HepG2 (cell line): ENCODE measurements at regions not wholly inside any gene's neighbourhood (a gene's known extent, or its start where the extent isn't known, plus 50 kb on each side); places are given as distances from the start of the nearest gene placed in this dataset.

Source experiments
- HDAC1 ChIP-seq: sonication (generic); formaldehyde crosslinking; IDR thresholded peaks from 2 replicates; pipeline ENCODE4 v1.5.1; 2020; ENCODE audit warnings: mild to moderate bottlenecking, missing genetic modification reagents
- POLR2A ChIP-seq, 2 experiments: IDR thresholded peaks; 2 replicates each; pipeline ENCODE4 v1.6.1; 2011; ENCODE audit warnings: low read depth in 2 of 2, low read length in 2 of 2, mild to moderate bottlenecking in 1 of 2, moderate library complexity in 1 of 2; ENCODE audit not compliant: insufficient read depth in 1 of 2
- RAD21 ChIP-seq: fragments of 450-650 bp; formaldehyde crosslinking; IDR thresholded peaks from 2 replicates; pipeline ENCODE4 v1.5.0; 2020; ENCODE audit warnings: mild to moderate bottlenecking
- TCF12 ChIP-seq, 2 experiments: fragments of 450-650 bp in 1 of 2; sonication (generic) in 1 of 2; formaldehyde crosslinking in 1 of 2; IDR thresholded peaks; 2 replicates each; pipeline versions ENCODE4 v1.6.1 to v1.8.0; 2017 to 2022; ENCODE audit warnings: antibody characterized with exemption in 1 of 2, mild to moderate bottlenecking in 1 of 2, missing genetic modification reagents in 1 of 2, moderate library complexity in 1 of 2
- TCF7 ChIP-seq: sonication (generic); IDR thresholded peaks from 2 replicates; pipeline ENCODE4 v1.6.1; 2016; ENCODE audit warnings: antibody characterized with exemption, low read depth
- TF ChIP-seq, protein P1 (sequence below): sonication (generic); formaldehyde crosslinking; IDR thresholded peaks from 2 replicates; pipeline ENCODE4 v1.4.0; 2020; ENCODE audit warnings: mild to moderate bottlenecking, missing genetic modification reagents
- TF ChIP-seq, protein P2 (sequence below): sonication (generic); formaldehyde crosslinking; IDR thresholded peaks from 2 replicates; pipeline ENCODE4 v1.5.0; 2020; ENCODE audit warnings: missing genetic modification reagents, mild to moderate bottlenecking, borderline replicate concordance

DNA sequence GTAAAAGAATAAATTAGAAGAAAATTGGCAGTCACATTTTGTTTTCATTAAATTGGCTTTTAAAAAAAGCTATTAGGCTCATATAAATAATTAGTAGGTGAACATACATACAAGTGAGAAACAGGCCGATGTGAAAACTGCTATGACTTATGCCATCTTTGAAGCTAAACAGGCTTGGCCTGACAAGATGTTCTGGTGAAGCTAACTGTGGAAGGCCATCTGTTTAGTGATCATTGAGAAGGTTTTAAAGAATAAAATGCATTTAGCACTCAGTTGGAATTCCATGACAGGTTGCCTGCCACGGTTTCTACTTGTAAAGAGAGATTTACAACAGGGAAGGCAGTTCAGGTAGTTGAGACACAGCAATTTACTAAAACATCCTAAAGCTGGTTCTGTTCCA is 264.0 kb upstream of the AGTR1 start:
- TF ChIP-seq POLR2A (IDR thresholded peaks at IDR 0.05; ENCODE audit: insufficient read depth in 1 of 2, low read depth in 2 of 2, low read length in 2 of 2) (no peak), HDAC1 (no peak), TCF12 (IDR thresholded peaks at IDR 0.05) (no peak), TCF12 (CRISPR knock-in tag; IDR thresholded peaks at IDR 0.05) (no peak), RAD21 (CRISPR knock-in tag) (no peak), TCF7 (no peak)
- TF ChIP-seq, protein P1, sequence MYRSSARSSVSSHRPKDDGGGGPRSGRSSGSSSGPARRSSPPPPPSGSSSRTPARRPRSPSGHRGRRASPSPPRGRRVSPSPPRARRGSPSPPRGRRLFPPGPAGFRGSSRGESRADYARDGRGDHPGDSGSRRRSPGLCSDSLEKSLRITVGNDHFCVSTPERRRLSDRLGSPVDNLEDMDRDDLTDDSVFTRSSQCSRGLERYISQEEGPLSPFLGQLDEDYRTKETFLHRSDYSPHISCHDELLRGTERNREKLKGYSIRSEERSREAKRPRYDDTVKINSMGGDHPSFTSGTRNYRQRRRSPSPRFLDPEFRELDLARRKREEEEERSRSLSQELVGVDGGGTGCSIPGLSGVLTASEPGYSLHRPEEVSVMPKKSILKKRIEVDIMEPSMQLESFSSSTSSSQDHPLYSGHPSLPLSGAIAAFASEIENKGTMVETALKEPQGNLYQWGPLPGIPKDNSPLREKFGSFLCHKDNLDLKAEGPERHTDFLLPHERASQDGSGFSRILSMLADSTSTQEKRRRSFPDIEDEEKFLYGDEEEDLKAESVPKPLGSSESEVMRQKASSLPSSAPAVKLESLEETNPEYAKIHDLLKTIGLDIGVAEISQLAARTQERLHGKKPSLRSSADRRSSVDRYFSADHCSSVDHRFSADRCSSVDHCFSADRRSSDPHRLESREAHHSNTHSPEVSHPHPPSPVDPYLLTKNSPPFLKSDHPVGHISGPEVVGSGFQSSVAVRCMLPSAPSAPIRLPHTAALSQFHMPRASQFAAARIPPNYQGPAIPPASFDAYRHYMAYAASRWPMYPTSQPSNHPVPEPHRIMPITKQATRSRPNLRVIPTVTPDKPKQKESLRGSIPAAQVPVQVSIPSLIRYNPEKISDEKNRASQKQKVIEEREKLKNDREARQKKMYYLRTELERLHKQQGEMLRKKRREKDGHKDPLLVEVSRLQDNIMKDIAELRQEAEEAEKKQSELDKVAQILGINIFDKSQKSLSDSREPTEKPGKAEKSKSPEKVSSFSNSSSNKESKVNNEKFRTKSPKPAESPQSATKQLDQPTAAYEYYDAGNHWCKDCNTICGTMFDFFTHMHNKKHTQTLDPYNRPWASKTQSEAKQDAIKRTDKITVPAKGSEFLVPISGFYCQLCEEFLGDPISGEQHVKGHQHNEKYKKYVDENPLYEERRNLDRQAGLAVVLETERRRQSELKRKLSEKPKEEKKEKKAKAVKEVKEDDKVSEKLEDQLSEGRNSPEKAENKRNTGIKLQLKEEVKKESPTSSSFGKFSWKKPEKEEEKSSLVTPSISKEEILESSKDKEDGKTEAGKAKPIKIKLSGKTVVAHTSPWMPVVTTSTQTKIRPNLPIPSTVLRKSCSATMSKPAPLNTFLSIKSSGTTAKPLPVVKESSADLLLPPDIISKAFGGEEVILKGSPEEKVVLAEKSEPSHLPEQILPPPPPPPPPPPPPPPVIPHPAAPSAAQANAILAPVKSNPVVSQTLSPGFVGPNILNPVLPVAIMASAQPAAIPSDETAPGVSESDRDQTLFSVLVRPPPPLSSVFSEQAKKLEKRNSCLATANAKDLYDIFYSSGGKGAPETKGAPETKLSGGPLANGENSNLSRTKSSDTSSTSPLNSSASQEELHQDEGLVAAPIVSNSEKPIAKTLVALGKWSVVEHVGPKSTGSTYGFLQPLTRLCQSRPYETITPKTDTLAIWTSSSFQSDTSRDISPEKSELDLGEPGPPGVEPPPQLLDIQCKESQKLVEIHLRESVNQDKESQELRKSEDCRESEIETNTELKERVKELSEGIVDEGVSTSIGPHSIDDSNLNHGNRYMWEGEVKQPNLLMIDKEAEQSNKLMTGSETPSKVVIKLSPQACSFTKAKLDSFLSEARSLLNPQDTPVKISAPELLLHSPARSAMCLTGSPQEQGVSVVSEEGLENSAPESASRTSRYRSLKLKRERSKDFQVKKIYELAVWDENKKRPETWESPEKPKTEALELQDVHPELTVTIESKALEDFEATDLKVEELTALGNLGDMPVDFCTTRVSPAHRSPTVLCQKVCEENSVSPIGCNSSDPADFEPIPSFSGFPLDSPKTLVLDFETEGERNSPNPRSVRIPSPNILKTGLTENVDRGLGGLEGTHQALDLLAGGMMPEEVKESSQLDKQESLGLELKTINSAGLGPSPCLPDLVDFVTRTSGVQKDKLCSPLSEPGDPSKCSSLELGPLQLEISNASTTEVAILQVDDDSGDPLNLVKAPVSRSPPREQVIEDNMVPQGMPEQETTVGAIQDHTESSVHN = no peak
- TF ChIP-seq, protein P2, sequence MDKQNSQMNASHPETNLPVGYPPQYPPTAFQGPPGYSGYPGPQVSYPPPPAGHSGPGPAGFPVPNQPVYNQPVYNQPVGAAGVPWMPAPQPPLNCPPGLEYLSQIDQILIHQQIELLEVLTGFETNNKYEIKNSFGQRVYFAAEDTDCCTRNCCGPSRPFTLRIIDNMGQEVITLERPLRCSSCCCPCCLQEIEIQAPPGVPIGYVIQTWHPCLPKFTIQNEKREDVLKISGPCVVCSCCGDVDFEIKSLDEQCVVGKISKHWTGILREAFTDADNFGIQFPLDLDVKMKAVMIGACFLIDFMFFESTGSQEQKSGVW = no peak
